ENCODE measurements at regions not wholly inside any gene's neighbourhood (a gene's known extent, or its start where the extent isn't known, plus 50 kb on each side); places are given as distances from the start of the nearest gene placed in this dataset.

DNA sequence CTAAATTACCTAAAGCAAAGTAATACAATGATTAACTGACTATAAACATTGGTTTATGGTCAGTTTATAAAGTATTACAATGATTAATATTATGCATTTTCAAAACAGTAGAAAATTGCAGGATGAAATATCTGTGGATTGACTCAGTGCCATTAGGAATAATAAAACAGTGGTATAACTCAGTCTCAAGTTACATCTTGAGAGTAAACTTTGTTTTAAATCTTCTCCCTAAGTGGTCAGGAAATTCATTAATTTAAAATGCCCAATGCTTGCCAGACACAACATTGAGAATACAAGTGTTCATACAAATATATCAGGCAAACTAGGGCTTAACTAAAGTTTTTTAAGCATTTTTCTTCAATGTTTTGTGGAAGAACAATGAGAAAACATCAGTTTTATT, 257.8 kb downstream of the ETV1 start:
- TF ChIP-seq ARNTL (CRISPR knock-in tag; IDR thresholded peaks at IDR 0.05; ENCODE audit: borderline replicate concordance, low read depth) (no peak), ZFP30 (CRISPR knock-in tag; IDR thresholded peaks at IDR 0.05) (no peak)

All from SK-N-SH treated with all-trans-retinoic acid at 6 μM for 48 hours (cell line).